Heart right ventricle (tissue), 16 donors: ENCODE measurements at regions not wholly inside any gene's neighbourhood (a gene's known extent, or its start where the extent isn't known, plus 50 kb on each side); places are given as distances from the start of the nearest gene placed in this dataset.

Experiments used
- ATAC-seq, 8 donors: fragments of 200-7000 bp; cut with Tn5 transposase; one replicate each; pipeline ENCODE4 v1.9.1; 2020; ENCODE audit warnings: mild to moderate bottlenecking in 8 of 8, moderate library complexity in 8 of 8, moderate number of reproducible peaks in 1 of 8
- DNase-seq, 2 donors: peaks; one replicate each; pipeline ENCODE4 v3.0.0-alpha.2; 2020
- H3K27ac ChIP-seq, 10 donors: fragments of 200-600 bp; sonication (generic) in 2 of 10; one replicate each; pipeline versions ENCODE4 v1.5.0 to v1.8.0; 2020 to 2022; ENCODE audit warnings: mild to moderate bottlenecking in 3 of 10
- H3K27me3 ChIP-seq, 7 donors: fragments of 200-600 bp; one replicate each; pipeline ENCODE4 v1.8.0; 2021 to 2022; ENCODE audit warnings: mild to moderate bottlenecking in 2 of 7
- H3K36me3 ChIP-seq, 9 donors: fragments of 200-600 bp; sonication (generic) in 1 of 9; one replicate each; pipeline versions ENCODE4 v1.5.0 to v1.8.0; 2020 to 2022; ENCODE audit warnings: mild to moderate bottlenecking in 2 of 9
- H3K4me1 ChIP-seq, 9 donors: fragments of 200-600 bp; sonication (generic) in 1 of 9; one replicate each; pipeline versions ENCODE4 v1.5.0 to v1.8.0; 2020 to 2022; ENCODE audit warnings: mild to moderate bottlenecking in 4 of 9
- H3K4me3 ChIP-seq, 10 donors: fragments of 200-600 bp; sonication (generic) in 2 of 10; one replicate each; pipeline versions ENCODE4 v1.5.0 to v1.8.0; 2020 to 2022; ENCODE audit warnings: mild to moderate bottlenecking in 7 of 10, moderate library complexity in 2 of 10
- H3K9me3 ChIP-seq, 11 donors: fragments of 200-600 bp in 10 of 11; sonication (generic) in 2 of 11; one replicate each; pipeline versions ENCODE4 v1.5.0 to v1.8.0; 2013 to 2022; ENCODE audit warnings: mild to moderate bottlenecking in 2 of 11, control low read depth in 1 of 11, moderate library complexity in 1 of 11
- whole genome bisulfite sequencing, 2 donors: extraction: QIAGEN DNeasy Blood & Tissue Kit; methylation state at CpG; one replicate each; pipeline ENCODE4 v1.1.7; 2013; ENCODE audit warnings: inconsistent platforms in 1 of 2; 5-methylcytosine and 5-hydroxymethylcytosine counted together
- intact Hi-C, 10 donors: fragments of 100-400 bp; cut with DNase I; formaldehyde crosslinking; loops; one replicate each; pipeline versions ENCODE4 v1.11.1 to v1.14.2; 2022
- TF ChIP-seq, protein P1 (sequence below), 9 donors: fragments of 200-600 bp; sonication (generic) in 2 of 9; IDR thresholded peaks; one replicate each; pipeline versions ENCODE4 v1.5.0 to v1.8.0; 2021 to 2022; ENCODE audit warnings: antibody characterized with exemption in 9 of 9, mild to moderate bottlenecking in 5 of 9, moderate library complexity in 1 of 9
- donor health status: Arrhythmogenic right ventricular cardiomyopathy.
- donor health status: ischemic (EF 13 %, LVEDD 7.1; RV severe dilation, severe dysfunction).
- donor health status: healthy with polysubstance abuse.
- donor health status: DM: no; HTN: yes; CAD: no.
- donor health status: DM: no; HTN: no; CAD: no.
- donor health status: ischemic (EF 25% LVEDD 6.9; RV normal size, moderate dysfunction).
- donor health status: ischemic (EF 25% LVEDD 5.7; RV mildly dilated, moderate dysfunction).
- donor health status: healthy.
- donor health status: DM: yes; HTN: yes; CAD: no.
- donor health status: Ischemic cardiomyopathy.
- donor health status: ischemic (EF 35%, LVEDD 5.7; RV mildly dilated, moderate dysfunction).
- donor health status: nonischemic (EF 11% LVEDD 7.7; RV severe dilation, severe dysfunction).
- donor health status: DM: yes; HTN: yes; CAD: no.
- donor health status: PGD.
- donor health status: ischemic (EF 29% LVEDD 5.4; RV normal size, mild dysfunction).
- donor health status: nonischemic (EF 23%, LVEDD 6.1; RV moderate dilation, normal function).

DNA sequence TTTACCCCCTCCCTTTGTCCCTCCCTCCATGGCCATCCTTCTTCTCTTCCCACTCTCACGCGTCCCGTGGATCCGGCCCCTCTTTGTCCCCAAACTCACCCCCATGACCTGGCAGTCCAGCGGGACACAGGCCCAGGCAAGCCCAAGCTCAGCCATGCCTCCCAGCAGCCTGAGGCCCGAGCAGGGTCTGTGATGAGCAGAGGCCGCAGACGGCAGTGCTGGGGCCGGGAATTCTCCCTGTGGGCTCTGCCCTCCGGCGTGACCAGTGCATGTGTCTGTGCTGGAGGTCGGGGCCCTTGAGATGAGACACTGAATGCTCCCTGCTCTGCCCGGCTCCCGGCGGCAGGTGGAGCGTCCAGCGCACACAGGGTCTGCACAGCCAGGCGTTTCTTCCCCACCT, 237.9 kb downstream of the BRD1 start:
- TF ChIP-seq, protein P1, sequence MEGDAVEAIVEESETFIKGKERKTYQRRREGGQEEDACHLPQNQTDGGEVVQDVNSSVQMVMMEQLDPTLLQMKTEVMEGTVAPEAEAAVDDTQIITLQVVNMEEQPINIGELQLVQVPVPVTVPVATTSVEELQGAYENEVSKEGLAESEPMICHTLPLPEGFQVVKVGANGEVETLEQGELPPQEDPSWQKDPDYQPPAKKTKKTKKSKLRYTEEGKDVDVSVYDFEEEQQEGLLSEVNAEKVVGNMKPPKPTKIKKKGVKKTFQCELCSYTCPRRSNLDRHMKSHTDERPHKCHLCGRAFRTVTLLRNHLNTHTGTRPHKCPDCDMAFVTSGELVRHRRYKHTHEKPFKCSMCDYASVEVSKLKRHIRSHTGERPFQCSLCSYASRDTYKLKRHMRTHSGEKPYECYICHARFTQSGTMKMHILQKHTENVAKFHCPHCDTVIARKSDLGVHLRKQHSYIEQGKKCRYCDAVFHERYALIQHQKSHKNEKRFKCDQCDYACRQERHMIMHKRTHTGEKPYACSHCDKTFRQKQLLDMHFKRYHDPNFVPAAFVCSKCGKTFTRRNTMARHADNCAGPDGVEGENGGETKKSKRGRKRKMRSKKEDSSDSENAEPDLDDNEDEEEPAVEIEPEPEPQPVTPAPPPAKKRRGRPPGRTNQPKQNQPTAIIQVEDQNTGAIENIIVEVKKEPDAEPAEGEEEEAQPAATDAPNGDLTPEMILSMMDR (IDR thresholded peaks at IDR 0.05) = no peak
- Histone ChIP-seq H3K27me3 (no peaks in the 10 kb centered on the region), H3K27ac (no peak overlapping the region), H3K4me1 (no peaks in the 10 kb centered on the region), H3K4me3 (no peak overlapping the region), H3K9me3 (peaks cover 0 to 7% (median 0%) of the 10 kb centered on the region in 11 donors), H3K36me3 (no peaks in the 10 kb centered on the region)
- no peak for ATAC-seq
- no peak for DNase-seq
- 89 to 94% methylated on average over 18 of the region's 18 CpGs for WGBS, 2 donors
- intact Hi-C loops = no loop called here

DNA sequence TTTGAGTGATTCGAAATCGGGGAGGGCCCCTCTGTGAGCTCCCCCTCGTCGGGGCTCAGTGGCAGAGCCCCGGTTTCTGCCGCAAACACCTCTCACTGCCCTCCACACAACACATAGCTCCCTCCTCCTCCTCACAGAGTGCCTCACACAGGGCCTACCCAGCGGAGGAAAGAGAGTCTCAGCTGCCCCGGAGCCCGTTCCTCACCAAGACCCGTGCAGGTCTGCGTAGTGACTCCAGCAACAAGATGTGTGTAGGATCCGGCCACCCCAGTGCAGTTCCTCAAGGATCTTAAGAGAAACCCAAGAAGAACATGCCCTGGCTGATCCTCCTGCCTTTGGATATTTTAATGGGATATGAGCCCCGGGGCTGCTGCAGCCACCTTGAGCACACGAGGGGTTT, 238.4 kb downstream of the BRD1 start:
- intact Hi-C loops = no loop called here
- peaks cover 0 to 2% (median 0%) of the 10 kb centered on the region in 11 donors for H3K9me3 ChIP-seq
- WGBS, 2 donors = 94 to 95% methylated on average over 14 of the region's 14 CpGs
- no peaks in the 10 kb centered on the region for H3K27me3 ChIP-seq
- H3K4me3 ChIP-seq = no peak overlapping the region
- DNase-seq (no peak), ATAC-seq (no peak)
- no peaks in the 10 kb centered on the region for H3K36me3 ChIP-seq
- no peak overlapping the region for H3K27ac ChIP-seq
- TF ChIP-seq, protein P1 (IDR thresholded peaks at IDR 0.05) = no peak
- H3K4me1 ChIP-seq = no peaks in the 10 kb centered on the region

DNA sequence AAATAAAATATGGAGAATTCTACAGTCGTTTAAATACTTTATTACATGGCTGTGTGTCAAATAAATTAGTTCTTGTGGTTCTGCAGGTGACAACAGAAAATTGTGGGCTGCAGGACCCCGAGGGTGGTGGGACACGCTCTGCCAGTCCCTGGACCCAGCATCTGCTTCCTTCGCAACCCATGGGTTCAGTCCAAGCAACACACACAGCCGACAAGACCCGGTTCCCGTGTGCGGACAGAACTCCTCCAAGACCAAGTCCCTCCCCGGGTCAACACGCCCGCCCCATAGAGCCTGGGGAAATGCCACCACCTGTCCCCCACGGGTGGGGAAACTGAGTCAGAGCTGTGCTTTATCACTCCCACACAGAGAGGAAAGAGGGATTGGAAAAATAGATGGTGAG, 238.9 kb downstream of the BRD1 start:
- intact Hi-C loops = no loop called here
- WGBS, 2 donors = 81 to 82% methylated on average over 12 of the region's 12 CpGs
- Histone ChIP-seq H3K9me3 (no peaks in the 10 kb centered on the region), H3K36me3 (no peaks in the 10 kb centered on the region), H3K27me3 (no peaks in the 10 kb centered on the region), H3K27ac (no peak overlapping the region), H3K4me3 (no peak overlapping the region), H3K4me1 (no peaks in the 10 kb centered on the region)
- DNase-seq (no peak), ATAC-seq (no peak)
- TF ChIP-seq, protein P1 (IDR thresholded peaks at IDR 0.05) = no peak

GRCh38 chr22:49587987-49588386, 239.7 kb downstream of the BRD1 start:
- 81 to 82% methylated on average over 13 of the region's 13 CpGs for WGBS, 2 donors
- Histone ChIP-seq H3K4me3 (no peak overlapping the region), H3K4me1 (no peaks in the 10 kb centered on the region), H3K27me3 (no peaks in the 10 kb centered on the region), H3K27ac (no peak overlapping the region), H3K9me3 (no peaks in the 10 kb centered on the region), H3K36me3 (no peaks in the 10 kb centered on the region)
- ATAC-seq = no peak
- no peak for DNase-seq
- intact Hi-C loops = no loop called here
- TF ChIP-seq, protein P1 (IDR thresholded peaks at IDR 0.05) = no peak

- H3K4me3 ChIP-seq = no peak overlapping the region
- no peak for DNase-seq
- no peaks in the 10 kb centered on the region for H3K27me3 ChIP-seq
- no peaks in the 10 kb centered on the region for H3K36me3 ChIP-seq
- H3K9me3 ChIP-seq = no peaks in the 10 kb centered on the region
- TF ChIP-seq, protein P1 (IDR thresholded peaks at IDR 0.05) = no peak
- WGBS, 2 donors = 88 to 93% methylated on average over 13 of the region's 13 CpGs
- intact Hi-C loops = no loop called here
- H3K27ac ChIP-seq = no peak overlapping the region
- no peak for ATAC-seq
- H3K4me1 ChIP-seq = no peaks in the 10 kb centered on the region
Observed at GRCh38 chr22:49587421-49587820, 240.3 kb downstream of the BRD1 start.
